ENCODE measurements at regions not wholly inside any gene's neighbourhood (a gene's known extent, or its start where the extent isn't known, plus 50 kb on each side); places are given as distances from the start of the nearest gene placed in this dataset.

DNA sequence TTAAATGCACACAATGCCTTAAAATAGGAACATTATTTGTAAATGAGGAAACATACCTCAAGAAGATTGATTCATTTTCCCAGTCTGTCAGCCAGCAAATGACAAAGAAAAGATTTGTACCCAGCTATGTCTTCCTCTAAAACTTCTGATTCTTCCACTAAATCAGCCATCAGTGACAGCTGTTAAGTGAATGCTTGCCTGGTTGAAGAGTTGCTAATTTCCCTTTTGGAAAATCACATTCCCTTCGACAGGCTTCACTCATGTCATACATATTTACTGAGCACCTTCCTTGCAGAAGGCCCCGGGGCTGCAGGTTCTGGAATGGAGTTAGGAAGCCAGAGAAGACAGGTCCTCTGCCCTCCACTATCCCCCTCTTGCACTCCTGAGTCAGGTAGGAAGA lies 112.0 kb upstream of the SLC66A3 start:
- Histone ChIP-seq H3K4me3 (no peak overlapping the region), H3K27ac (no peak overlapping the region), H3K4me1 (replicated peaks in 1 of 2) (no peaks in the 10 kb centered on the region)
- in situ Hi-C loops (cut with MboI; ENCODE audit: low pct_unique_long_range_greater_than_20kb in 2 of 9, low sequenced_read_pairs in 9 of 9, unreplicated experiment in 9 of 9), result no loop called here
- WGBS, 10 experiments, result 8 to 73% (median 29%) methylated on average over 1 to 2 of the region's 2 CpGs; no CpG with 5 or more reads in 3 of the 10 experiments
- ATAC-seq (replicated peaks in 6 of 8), result no peak

GRCh38 chr2:11044201-11044600 lies 111.1 kb upstream of the SLC66A3 start:
- Histone ChIP-seq H3K4me1 (replicated peaks in 1 of 2) (no peaks in the 10 kb centered on the region), H3K27ac (no peak overlapping the region), H3K4me3 (no peak overlapping the region)
- 74 to 100% (median 100%) methylated on average over 1 to 6 of the region's 6 CpGs; no CpG with 5 or more reads in 3 of the 10 experiments for WGBS, 10 experiments
- ATAC-seq (replicated peaks in 6 of 8), result no peak
- in situ Hi-C loops (cut with MboI; ENCODE audit: low pct_unique_long_range_greater_than_20kb in 2 of 9, low sequenced_read_pairs in 9 of 9, unreplicated experiment in 9 of 9), result no loop called here

DNA sequence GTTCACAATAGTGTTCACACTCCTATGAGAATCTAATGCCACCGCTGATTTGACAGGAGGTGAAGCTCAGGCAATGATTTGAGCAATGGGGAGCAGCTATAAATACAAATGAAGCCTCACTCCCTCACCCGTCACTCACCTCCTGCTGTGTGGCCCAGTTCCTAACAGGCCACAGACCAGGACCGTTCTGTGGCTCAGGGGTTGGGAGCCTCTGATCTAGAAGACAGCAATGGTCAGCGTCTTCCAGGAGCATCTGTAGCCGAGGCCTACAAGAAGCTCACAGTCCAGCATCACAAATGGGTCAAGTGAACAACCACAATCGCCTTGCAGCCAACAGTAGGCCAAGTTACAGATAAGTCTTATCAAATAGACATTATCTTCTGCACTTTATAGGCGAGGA lies 110.0 kb upstream of the SLC66A3 start:
- in situ Hi-C loops (cut with MboI; ENCODE audit: low pct_unique_long_range_greater_than_20kb in 2 of 9, low sequenced_read_pairs in 9 of 9, unreplicated experiment in 9 of 9), result no loop called here
- ATAC-seq (replicated peaks in 6 of 8), result no peak
- no peaks in the 10 kb centered on the region for H3K4me1 ChIP-seq (replicated peaks in 1 of 2)
- no peak overlapping the region for H3K4me3 ChIP-seq
- 20 to 90% (median 56%) methylated on average over 1 to 6 of the region's 7 CpGs; no CpG with 5 or more reads in 2 of the 10 experiments for WGBS, 10 experiments
- no peak overlapping the region for H3K27ac ChIP-seq

DNA sequence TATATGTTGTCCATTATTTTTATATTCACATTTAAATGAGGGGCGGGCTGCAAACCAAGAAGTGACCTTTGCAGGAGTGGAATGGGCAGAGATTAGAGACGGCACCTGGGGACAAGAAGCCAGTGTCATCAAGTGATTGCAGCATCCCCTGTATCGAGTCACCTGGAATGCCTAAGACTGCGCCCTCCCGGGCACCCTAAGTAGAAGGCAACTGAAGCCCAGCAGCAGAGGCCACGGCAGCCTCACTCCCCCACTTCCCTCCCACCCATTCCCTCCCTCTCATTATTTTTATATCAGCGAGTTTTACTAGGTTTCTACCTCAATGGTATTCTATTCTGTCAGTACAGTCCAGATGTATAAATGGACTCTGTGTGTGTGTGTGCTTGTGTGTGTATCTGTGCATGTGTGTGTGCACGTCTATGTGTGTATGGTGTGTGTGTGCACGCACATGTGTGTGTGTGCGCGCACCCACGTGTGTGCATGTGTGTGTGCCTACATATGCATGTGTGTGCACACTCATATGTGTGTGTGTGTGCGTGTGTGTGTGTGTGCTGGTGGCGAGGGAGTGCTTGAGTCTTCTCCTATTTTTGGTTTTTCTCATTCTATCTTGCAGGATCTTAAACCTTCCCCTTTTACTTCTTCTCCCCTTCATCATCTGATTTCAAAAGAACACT lies 106.8 kb upstream of the SLC66A3 start:
- Histone ChIP-seq H3K27ac (no peak overlapping the region), H3K4me1 (replicated peaks in 1 of 2) (no peaks in the 10 kb centered on the region), H3K4me3 (no peak overlapping the region)
- WGBS, 10 experiments, result 50 to 94% (median 80%) methylated on average over 2 to 6 of the region's 14 CpGs; no CpG with 5 or more reads in 5 of the 10 experiments
- ATAC-seq (replicated peaks in 6 of 8), result no peak
- in situ Hi-C loops (cut with MboI; ENCODE audit: low pct_unique_long_range_greater_than_20kb in 2 of 9, low sequenced_read_pairs in 9 of 9, unreplicated experiment in 9 of 9), result no loop called here

GRCh38 chr2:11050565-11050964 lies 104.7 kb upstream of the SLC66A3 start:
- ATAC-seq (replicated peaks in 6 of 8), result no peak
- in situ Hi-C loops (cut with MboI; ENCODE audit: low pct_unique_long_range_greater_than_20kb in 2 of 9, low sequenced_read_pairs in 9 of 9, unreplicated experiment in 9 of 9), result no loop called here
- Histone ChIP-seq H3K4me3 (no peak overlapping the region), H3K4me1 (replicated peaks in 1 of 2) (peaks cover 0 to 2% of the 10 kb centered on the region in 2 donors), H3K27ac (no peak overlapping the region)
- WGBS, 10 experiments, result 24 to 100% (median 93%) methylated on average over 1 to 3 of the region's 5 CpGs; no CpG with 5 or more reads in 3 of the 10 experiments

DNA sequence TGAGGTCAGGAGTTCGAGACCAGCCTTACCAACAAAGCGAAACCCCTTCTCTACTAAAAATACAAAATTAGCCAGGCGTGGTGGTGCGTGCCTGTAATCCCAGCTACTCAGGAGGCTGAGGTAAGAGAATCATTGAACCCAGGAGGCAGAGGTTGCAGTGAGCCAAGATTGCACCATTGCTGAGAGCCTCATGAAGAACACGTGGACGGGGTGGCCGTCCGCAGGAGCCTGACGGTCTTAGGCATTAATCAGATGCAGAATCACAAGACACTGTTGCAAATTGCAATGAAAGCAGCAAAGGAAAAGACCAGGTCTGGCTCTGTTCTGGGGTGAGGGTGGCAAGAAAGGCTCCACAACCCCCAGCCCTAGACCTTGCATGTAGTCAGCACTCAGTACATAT lies 104.0 kb upstream of the SLC66A3 start:
- H3K27ac ChIP-seq, result no peak overlapping the region
- no peak overlapping the region for H3K4me3 ChIP-seq
- peaks cover 0 to 2% of the 10 kb centered on the region in 2 donors for H3K4me1 ChIP-seq (replicated peaks in 1 of 2)
- WGBS, 10 experiments, result 0 to 97% (median 81%) methylated on average over 1 to 7 of the region's 9 CpGs; no CpG with 5 or more reads in 4 of the 10 experiments
- in situ Hi-C loops (cut with MboI; ENCODE audit: low pct_unique_long_range_greater_than_20kb in 2 of 9, low sequenced_read_pairs in 9 of 9, unreplicated experiment in 9 of 9), result no loop called here
- no peak for ATAC-seq (replicated peaks in 6 of 8)

- H3K27ac ChIP-seq, result no peak overlapping the region
- ATAC-seq (replicated peaks in 6 of 8), result no peak
- in situ Hi-C loops (cut with MboI; ENCODE audit: low pct_unique_long_range_greater_than_20kb in 2 of 9, low sequenced_read_pairs in 9 of 9, unreplicated experiment in 9 of 9), result no loop called here
- peaks cover 0 to 2% of the 10 kb centered on the region in 2 donors for H3K4me1 ChIP-seq (replicated peaks in 1 of 2)
- 17 to 100% (median 76%) methylated on average over 1 to 7 of the region's 12 CpGs; no CpG with 5 or more reads in 2 of the 10 experiments for WGBS, 10 experiments
- H3K4me3 ChIP-seq, result no peak overlapping the region
These were observed 101.7 kb upstream of the SLC66A3 start for GRCh38 chr2:11053546-11053945.

- Histone ChIP-seq H3K4me3 (no peak overlapping the region), H3K27ac (no peak overlapping the region), H3K4me1 (replicated peaks in 1 of 2) (peaks cover 0 to 2% of the 10 kb centered on the region in 2 donors)
- 75 to 100% (median 87%) methylated on average over 2 to 5 of the region's 14 CpGs; no CpG with 5 or more reads in 5 of the 10 experiments for WGBS, 10 experiments
- ATAC-seq (replicated peaks in 6 of 8), result no peak
- in situ Hi-C loops (cut with MboI; ENCODE audit: low pct_unique_long_range_greater_than_20kb in 2 of 9, low sequenced_read_pairs in 9 of 9, unreplicated experiment in 9 of 9), result no loop called here
These were observed 100.2 kb upstream of the SLC66A3 start for GRCh38 chr2:11054783-11055678.

DNA sequence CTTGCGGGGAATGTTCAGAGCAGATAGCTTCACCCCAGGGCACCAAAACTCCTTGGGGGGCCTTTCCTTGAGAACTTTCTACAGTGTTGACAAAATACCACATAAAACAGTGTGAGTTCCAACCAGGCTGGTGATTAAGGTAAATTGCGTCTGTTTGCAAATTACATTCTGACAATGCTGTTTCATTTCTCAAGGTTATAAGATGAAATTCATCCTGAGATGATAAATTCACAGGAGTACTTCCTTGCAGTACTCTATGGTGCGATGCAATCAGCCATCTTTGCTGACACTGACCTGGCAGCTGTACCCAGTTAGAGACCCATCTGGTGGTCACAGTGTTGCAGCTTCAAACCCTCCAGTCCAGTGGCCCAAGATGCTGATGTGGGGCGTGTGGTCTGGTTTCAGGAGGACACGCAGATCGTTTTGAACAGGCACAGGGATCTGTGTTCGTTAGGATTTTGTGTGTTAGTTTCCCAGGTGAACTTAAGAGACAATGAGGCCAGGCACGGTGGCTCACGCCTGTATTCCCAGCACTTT lies 99.5 kb upstream of the SLC66A3 start:
- no peak overlapping the region for H3K4me3 ChIP-seq
- no peak for ATAC-seq (replicated peaks in 6 of 8)
- WGBS, 10 experiments, result 77 to 100% (median 89%) methylated on average over 1 to 5 of the region's 9 CpGs; no CpG with 5 or more reads in 4 of the 10 experiments
- in situ Hi-C loops (cut with MboI; ENCODE audit: low pct_unique_long_range_greater_than_20kb in 2 of 9, low sequenced_read_pairs in 9 of 9, unreplicated experiment in 9 of 9), result no loop called here
- H3K27ac ChIP-seq, result no peak overlapping the region
- H3K4me1 ChIP-seq (replicated peaks in 1 of 2), result peaks cover 0 to 2% of the 10 kb centered on the region in 2 donors

- H3K4me3 ChIP-seq, result no peak overlapping the region
- ATAC-seq (replicated peaks in 6 of 8), result peak in 4 of 8 experiments; percentile 16 to 40 (median 30)
- WGBS, 10 experiments, result 14 to 90% (median 71%) methylated on average over 1 to 6 of the region's 6 CpGs; no CpG with 5 or more reads in 1 of the 10 experiments
These were observed 98.7 kb upstream of the SLC66A3 start for GRCh38 chr2:11056614-11057013.

GRCh38 chr2:11057031-11057430 lies 98.2 kb upstream of the SLC66A3 start:
- ATAC-seq (replicated peaks in 6 of 8), result no peak
- in situ Hi-C loops (cut with MboI; ENCODE audit: low pct_unique_long_range_greater_than_20kb in 2 of 9, low sequenced_read_pairs in 9 of 9, unreplicated experiment in 9 of 9), result no loop called here
- Histone ChIP-seq H3K27ac (no peak overlapping the region), H3K4me3 (no peak overlapping the region), H3K4me1 (replicated peaks in 1 of 2) (peaks cover 0 to 2% of the 10 kb centered on the region in 2 donors)
- WGBS, 10 experiments, result 33 to 93% (median 63%) methylated on average over 1 to 4 of the region's 4 CpGs; no CpG with 5 or more reads in 1 of the 10 experiments

More at GRCh38 chr2:11056614-11057013, 98.7 kb upstream of the SLC66A3 start:
- in situ Hi-C loops (cut with MboI; ENCODE audit: low pct_unique_long_range_greater_than_20kb in 2 of 9, low sequenced_read_pairs in 9 of 9, unreplicated experiment in 9 of 9), result no loop called here
- Histone ChIP-seq H3K27ac (no peak overlapping the region), H3K4me1 (replicated peaks in 1 of 2) (peaks cover 0 to 2% of the 10 kb centered on the region in 2 donors)

GRCh38 chr2:11058129-11058528 lies 97.1 kb upstream of the SLC66A3 start:
- Histone ChIP-seq H3K27ac (no peak overlapping the region), H3K4me1 (replicated peaks in 1 of 2) (peaks cover 0 to 2% of the 10 kb centered on the region in 2 donors), H3K4me3 (no peak overlapping the region)
- in situ Hi-C loops (cut with MboI; ENCODE audit: low pct_unique_long_range_greater_than_20kb in 2 of 9, low sequenced_read_pairs in 9 of 9, unreplicated experiment in 9 of 9), result no loop called here
- no peak for ATAC-seq (replicated peaks in 6 of 8)
- 60 to 100% (median 80%) methylated on average over 1 to 3 of the region's 5 CpGs; no CpG with 5 or more reads in 3 of the 10 experiments for WGBS, 10 experiments
